ENCODE measurements at regions not wholly inside any gene's neighbourhood (a gene's known extent, or its start where the extent isn't known, plus 50 kb on each side); places are given as distances from the start of the nearest gene placed in this dataset.

- TF ChIP-seq CTCF (IDR thresholded peaks at IDR 0.05), result no peak
- no peak for TF ChIP-seq POLR2A (IDR thresholded peaks at IDR 0.05)
These were observed 131.6 kb downstream of the OSR1 start for GRCh38 chr2:19226871-19227270.

Measured in heart left ventricle (tissue), 13 donors.